SU-DHL-6 (cell line): ENCODE measurements at regions not wholly inside any gene's neighbourhood (a gene's known extent, or its start where the extent isn't known, plus 50 kb on each side); places are given as distances from the start of the nearest gene placed in this dataset.

Source experiments
- EZH2phosphoT487 ChIP-seq: fragments of 200-600 bp; sonication (generic), shearing (Covaris generic); conservative IDR thresholded peaks from 2 replicates; pipeline ENCODE4 v1.6.1; 2018; ENCODE audit warnings: mild to moderate bottlenecking, antibody characterized with exemption, low read length, moderate library complexity, mixed read lengths
- TF ChIP-seq, protein P1 (sequence below): fragments of 200-600 bp; sonication (generic); IDR thresholded peaks from one replicate; pipeline ENCODE4 v1.5.1; 2017; ENCODE audit warnings: antibody characterized with exemption, mild to moderate bottlenecking, low read length, moderate library complexity; ENCODE audit not compliant: insufficient read depth, poor library complexity, severe bottlenecking

DNA sequence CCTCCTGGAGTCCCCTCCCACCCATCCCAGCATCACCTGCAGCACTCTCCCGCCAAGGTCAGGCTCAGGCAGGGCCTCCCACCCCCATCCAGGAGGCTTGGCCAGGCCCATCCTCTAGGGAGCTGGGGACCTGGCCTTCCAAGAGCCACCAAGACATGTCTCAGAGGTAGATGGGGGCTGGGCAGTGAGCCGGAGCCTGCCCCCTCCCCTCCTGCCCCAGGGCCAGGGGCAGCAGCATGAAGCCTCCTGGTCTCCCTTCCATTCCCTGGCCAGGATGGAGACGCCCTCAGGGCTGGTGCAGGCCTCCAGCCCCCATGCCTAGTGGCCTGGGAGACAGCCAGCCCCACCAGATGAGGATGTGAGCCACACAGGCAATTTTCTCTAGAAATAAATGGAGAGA lies 69.3 kb upstream of the C14orf180 start:
- no peak for TF ChIP-seq EZH2phosphoT487
- TF ChIP-seq, protein P1, sequence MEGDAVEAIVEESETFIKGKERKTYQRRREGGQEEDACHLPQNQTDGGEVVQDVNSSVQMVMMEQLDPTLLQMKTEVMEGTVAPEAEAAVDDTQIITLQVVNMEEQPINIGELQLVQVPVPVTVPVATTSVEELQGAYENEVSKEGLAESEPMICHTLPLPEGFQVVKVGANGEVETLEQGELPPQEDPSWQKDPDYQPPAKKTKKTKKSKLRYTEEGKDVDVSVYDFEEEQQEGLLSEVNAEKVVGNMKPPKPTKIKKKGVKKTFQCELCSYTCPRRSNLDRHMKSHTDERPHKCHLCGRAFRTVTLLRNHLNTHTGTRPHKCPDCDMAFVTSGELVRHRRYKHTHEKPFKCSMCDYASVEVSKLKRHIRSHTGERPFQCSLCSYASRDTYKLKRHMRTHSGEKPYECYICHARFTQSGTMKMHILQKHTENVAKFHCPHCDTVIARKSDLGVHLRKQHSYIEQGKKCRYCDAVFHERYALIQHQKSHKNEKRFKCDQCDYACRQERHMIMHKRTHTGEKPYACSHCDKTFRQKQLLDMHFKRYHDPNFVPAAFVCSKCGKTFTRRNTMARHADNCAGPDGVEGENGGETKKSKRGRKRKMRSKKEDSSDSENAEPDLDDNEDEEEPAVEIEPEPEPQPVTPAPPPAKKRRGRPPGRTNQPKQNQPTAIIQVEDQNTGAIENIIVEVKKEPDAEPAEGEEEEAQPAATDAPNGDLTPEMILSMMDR, result no peak
